ENCODE measurements at regions not wholly inside any gene's neighbourhood (a gene's known extent, or its start where the extent isn't known, plus 50 kb on each side); places are given as distances from the start of the nearest gene placed in this dataset.

- no peak for DNase-seq (ENCODE audit: low spot score)
- no peak for TF ChIP-seq CTCF (IDR thresholded peaks at IDR 0.05; ENCODE audit: extremely low read depth, missing control alignments)
These were observed 322.5 kb downstream of the CHL1 start for GRCh38 chr3:519026-519425.

- DNase-seq (ENCODE audit: low spot score): no peak
- no peak for TF ChIP-seq CTCF (IDR thresholded peaks at IDR 0.05; ENCODE audit: extremely low read depth, missing control alignments)
These were observed 326.3 kb downstream of the CHL1 start for GRCh38 chr3:522888-523287.

GRCh38 chr3:525415-525814, 328.9 kb downstream of the CHL1 start:
- no peak for TF ChIP-seq CTCF (IDR thresholded peaks at IDR 0.05; ENCODE audit: extremely low read depth, missing control alignments)
- no peak for DNase-seq (ENCODE audit: low spot score)

GRCh38 chr3:535566-536416, 339.2 kb downstream of the CHL1 start:
- no peak for DNase-seq (ENCODE audit: low spot score)
- TF ChIP-seq CTCF (IDR thresholded peaks at IDR 0.05; ENCODE audit: extremely low read depth, missing control alignments): no peak

- TF ChIP-seq CTCF (IDR thresholded peaks at IDR 0.05; ENCODE audit: extremely low read depth, missing control alignments): no peak
- DNase-seq (ENCODE audit: low spot score): no peak
These were observed 339.9 kb downstream of the CHL1 start for GRCh38 chr3:536417-536813.

GRCh38 chr3:541062-541801, 344.7 kb downstream of the CHL1 start:
- TF ChIP-seq CTCF (IDR thresholded peaks at IDR 0.05; ENCODE audit: extremely low read depth, missing control alignments): no peak
- DNase-seq (ENCODE audit: low spot score): no peak

- no peak for TF ChIP-seq CTCF (IDR thresholded peaks at IDR 0.05; ENCODE audit: extremely low read depth, missing control alignments)
- DNase-seq (ENCODE audit: low spot score): no peak
These were observed 345.5 kb downstream of the CHL1 start for GRCh38 chr3:542021-542420.

All from GM20000 (cell line).